HCT116 (cell line): ENCODE measurements at regions not wholly inside any gene's neighbourhood (a gene's known extent, or its start where the extent isn't known, plus 50 kb on each side); places are given as distances from the start of the nearest gene placed in this dataset.

Source experiments
- POLR2A ChIP-seq: IDR thresholded peaks from 2 replicates; pipeline ENCODE4 v1.7.0; 2011; ENCODE audit warnings: borderline replicate concordance; ENCODE audit not compliant: insufficient read depth, insufficient read length; ENCODE audit errors: extremely low read depth
- POLR2AphosphoS5 ChIP-seq: IDR thresholded peaks from 2 replicates; pipeline ENCODE4 v1.6.1; 2011; ENCODE audit warnings: mild to moderate bottlenecking, low read depth, low read length, moderate library complexity
- SIN3A ChIP-seq: IDR thresholded peaks from 2 replicates; pipeline ENCODE4 v1.6.1; 2012; ENCODE audit warnings: low read depth
- TCF7L2 ChIP-seq: IDR thresholded peaks from 2 replicates; pipeline ENCODE4 v1.7.0; 2011; ENCODE audit warnings: borderline replicate concordance, inconsistent platforms; ENCODE audit not compliant: insufficient read depth, insufficient read length; ENCODE audit errors: extremely low read depth
- TF ChIP-seq, protein P1 (sequence below), 3 experiments: fragments of 200-600 bp in 1 of 3; sonication (generic) in 1 of 3; IDR thresholded peaks in 2 of 3; conservative IDR thresholded peaks in 1 of 3; 2 replicates each; pipeline ENCODE4 v1.5.1; 2012 to 2017; ENCODE audit warnings: low read depth in 2 of 3, low read length in 2 of 3, antibody characterized with exemption in 1 of 3, borderline replicate concordance in 1 of 3, control low read depth in 1 of 3, mild to moderate bottlenecking in 1 of 3, mixed read lengths in 1 of 3, mixed run types in 1 of 3, moderate library complexity in 1 of 3; ENCODE audit not compliant: insufficient read depth in 1 of 3
- TF ChIP-seq, protein P2 (sequence below): IDR thresholded peaks from 2 replicates; pipeline ENCODE4 v1.6.1; 2012

DNA sequence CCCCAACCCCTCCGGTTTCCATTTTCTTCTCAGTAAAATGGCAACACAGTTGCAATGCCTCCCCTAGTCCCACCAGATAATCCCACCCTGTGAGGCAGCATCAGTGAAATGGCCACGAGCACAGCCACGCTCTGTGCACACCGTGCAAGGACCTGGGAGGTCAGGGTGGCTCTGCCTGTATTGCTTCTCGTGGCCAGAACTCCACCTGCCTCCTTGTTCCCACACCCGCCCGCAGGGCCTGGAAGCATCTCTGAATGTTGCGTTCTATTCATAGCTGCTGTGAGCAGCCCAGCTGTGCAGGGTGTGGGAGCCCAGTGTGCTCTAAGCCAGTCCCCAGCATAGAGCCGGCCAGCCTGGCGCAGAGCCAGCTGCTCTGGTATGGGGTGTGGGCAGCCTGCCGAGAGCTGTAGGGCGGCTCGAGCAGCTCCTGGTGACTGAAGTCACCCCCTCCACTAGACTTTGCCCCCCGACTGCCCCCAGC lies 161.1 kb downstream of the DLL1 start:
- TF ChIP-seq, protein P1, sequence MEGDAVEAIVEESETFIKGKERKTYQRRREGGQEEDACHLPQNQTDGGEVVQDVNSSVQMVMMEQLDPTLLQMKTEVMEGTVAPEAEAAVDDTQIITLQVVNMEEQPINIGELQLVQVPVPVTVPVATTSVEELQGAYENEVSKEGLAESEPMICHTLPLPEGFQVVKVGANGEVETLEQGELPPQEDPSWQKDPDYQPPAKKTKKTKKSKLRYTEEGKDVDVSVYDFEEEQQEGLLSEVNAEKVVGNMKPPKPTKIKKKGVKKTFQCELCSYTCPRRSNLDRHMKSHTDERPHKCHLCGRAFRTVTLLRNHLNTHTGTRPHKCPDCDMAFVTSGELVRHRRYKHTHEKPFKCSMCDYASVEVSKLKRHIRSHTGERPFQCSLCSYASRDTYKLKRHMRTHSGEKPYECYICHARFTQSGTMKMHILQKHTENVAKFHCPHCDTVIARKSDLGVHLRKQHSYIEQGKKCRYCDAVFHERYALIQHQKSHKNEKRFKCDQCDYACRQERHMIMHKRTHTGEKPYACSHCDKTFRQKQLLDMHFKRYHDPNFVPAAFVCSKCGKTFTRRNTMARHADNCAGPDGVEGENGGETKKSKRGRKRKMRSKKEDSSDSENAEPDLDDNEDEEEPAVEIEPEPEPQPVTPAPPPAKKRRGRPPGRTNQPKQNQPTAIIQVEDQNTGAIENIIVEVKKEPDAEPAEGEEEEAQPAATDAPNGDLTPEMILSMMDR (IDR thresholded peaks at IDR 0.05 in 2 of 3, conservative IDR thresholded peaks at IDR 0.05 in 1 of 3; ENCODE audit: borderline replicate concordance in 1 of 3, insufficient read depth in 1 of 3, low read depth in 2 of 3, low read length in 2 of 3): no peak
- TF ChIP-seq POLR2AphosphoS5 (no peak), POLR2A (no peak), SIN3A (no peak), TCF7L2 (no peak)
- TF ChIP-seq, protein P2, sequence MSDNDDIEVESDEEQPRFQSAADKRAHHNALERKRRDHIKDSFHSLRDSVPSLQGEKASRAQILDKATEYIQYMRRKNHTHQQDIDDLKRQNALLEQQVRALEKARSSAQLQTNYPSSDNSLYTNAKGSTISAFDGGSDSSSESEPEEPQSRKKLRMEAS: no peak
